ENCODE measurements at regions not wholly inside any gene's neighbourhood (a gene's known extent, or its start where the extent isn't known, plus 50 kb on each side); places are given as distances from the start of the nearest gene placed in this dataset.

- no peak overlapping the region for H3K4me3 ChIP-seq (ENCODE audit: low read depth in 1 of 3, low read length in 3 of 3)
- no peaks in the 10 kb centered on the region for H3K27me3 ChIP-seq (ENCODE audit: control insufficient read depth in 4 of 4, insufficient read depth in 4 of 4, low read length in 3 of 4)
- H3K9me3 ChIP-seq (ENCODE audit: control insufficient read depth in 4 of 4, low read length in 3 of 4), result peaks cover 0 to 6% (median 0%) of the 10 kb centered on the region in 4 donors
- DNase-seq (ENCODE audit: low spot score), result no peak
- H3K9ac ChIP-seq (ENCODE audit: low read depth in 1 of 2, low read length in 2 of 2), result no peak overlapping the region
- TF ChIP-seq NR2F2 (IDR thresholded peaks at IDR 0.05), result no peak
- no peak for TF ChIP-seq EGR1 (IDR thresholded peaks at IDR 0.05; ENCODE audit: low read depth in 2 of 2)
- H3K36me3 ChIP-seq (ENCODE audit: control insufficient read depth in 4 of 4, insufficient read depth in 3 of 4, low read depth in 1 of 4, low read length in 3 of 4), result no peaks in the 10 kb centered on the region
- no peak overlapping the region for H3K27ac ChIP-seq (ENCODE audit: low read depth in 1 of 2, low read length in 2 of 2)
- no peaks in the 10 kb centered on the region for H3K4me1 ChIP-seq (ENCODE audit: control insufficient read depth in 4 of 4, insufficient read depth in 4 of 4, low read length in 3 of 4)
- 84% methylated on average over 5 of the region's 5 CpGs for WGBS
These were observed 55.9 kb upstream of the HPCAL1 start for GRCh38 chr2:10246831-10247230.

- 79% methylated on average over 1 of the region's 1 CpG for WGBS
- H3K4me3 ChIP-seq (ENCODE audit: low read depth in 1 of 3, low read length in 3 of 3), result no peak overlapping the region
- no peaks in the 10 kb centered on the region for H3K27me3 ChIP-seq (ENCODE audit: control insufficient read depth in 4 of 4, insufficient read depth in 4 of 4, low read length in 3 of 4)
- H3K36me3 ChIP-seq (ENCODE audit: control insufficient read depth in 4 of 4, insufficient read depth in 3 of 4, low read depth in 1 of 4, low read length in 3 of 4), result no peaks in the 10 kb centered on the region
- peaks cover 0 to 6% (median 0%) of the 10 kb centered on the region in 4 donors for H3K9me3 ChIP-seq (ENCODE audit: control insufficient read depth in 4 of 4, low read length in 3 of 4)
- H3K4me1 ChIP-seq (ENCODE audit: control insufficient read depth in 4 of 4, insufficient read depth in 4 of 4, low read length in 3 of 4), result no peaks in the 10 kb centered on the region
- no peak overlapping the region for H3K27ac ChIP-seq (ENCODE audit: low read depth in 1 of 2, low read length in 2 of 2)
- no peak overlapping the region for H3K9ac ChIP-seq (ENCODE audit: low read depth in 1 of 2, low read length in 2 of 2)
- no peak for TF ChIP-seq FOXA2 (IDR thresholded peaks at IDR 0.05)
- TF ChIP-seq ZBTB33 (IDR thresholded peaks at IDR 0.05), result no peak
- TF ChIP-seq RAD21 (IDR thresholded peaks at IDR 0.05), result no peak
- no peak for TF ChIP-seq EGR1 (IDR thresholded peaks at IDR 0.05; ENCODE audit: low read depth in 2 of 2)
- TF ChIP-seq CTCF (IDR thresholded peaks at IDR 0.05; ENCODE audit: low read depth, low read length, missing input control), result no peak
- no peak for TF ChIP-seq SP1 (IDR thresholded peaks at IDR 0.05)
- no peak for TF ChIP-seq HNF4A (conservative IDR thresholded peaks at IDR 0.05)
- TF ChIP-seq YY1 (IDR thresholded peaks at IDR 0.05), result no peak
- TF ChIP-seq REST (IDR thresholded peaks at IDR 0.05), result no peak
- no peak for TF ChIP-seq FOXA1 (IDR thresholded peaks at IDR 0.05)
- TF ChIP-seq RXRA (IDR thresholded peaks at IDR 0.05), result no peak
- no peak for TF ChIP-seq NR2F2 (IDR thresholded peaks at IDR 0.05)
- TF ChIP-seq JUND (IDR thresholded peaks at IDR 0.05), result no peak
- TF ChIP-seq GABPA (IDR thresholded peaks at IDR 0.05 in 1 of 2, conservative IDR thresholded peaks at IDR 0.05 in 1 of 2), result no peak
- no peak for TF ChIP-seq MAX (IDR thresholded peaks at IDR 0.05)
- TF ChIP-seq HNF4G (IDR thresholded peaks at IDR 0.05), result no peak
- TF ChIP-seq ATF3 (IDR thresholded peaks at IDR 0.05), result no peak
- TF ChIP-seq TAF1 (conservative IDR thresholded peaks at IDR 0.05), result no peak
- DNase-seq (ENCODE audit: low spot score), result no peak
These were observed 52.9 kb upstream of the HPCAL1 start for GRCh38 chr2:10249798-10250197.

Measured in liver (tissue), 8 donors.